ENCODE measurements at regions not wholly inside any gene's neighbourhood (a gene's known extent, or its start where the extent isn't known, plus 50 kb on each side); places are given as distances from the start of the nearest gene placed in this dataset.
A peak's percentile ranks its signal among the peaks of the same experiment; 100 is the strongest.

GRCh38 chr20:23142162-23143050 is 56.3 kb upstream of the CD93 start (continued):
- TF ChIP-seq EED (IDR thresholded peaks at IDR 0.05; ENCODE audit: low read depth) (peak; percentile 92), CREM (IDR thresholded peaks at IDR 0.05; ENCODE audit: low read depth) (peak; percentile 72), ETV6 (conservative IDR thresholded peaks at IDR 0.05 in 1 of 2, IDR thresholded peaks at IDR 0.05 in 1 of 2; ENCODE audit: borderline replicate concordance in 1 of 2, low read depth in 1 of 2) (peak in 1 of 2 experiments; percentile 90; a peak in 2 of 4 replicates), NFXL1 (IDR thresholded peaks at IDR 0.05; ENCODE audit: borderline replicate concordance) (no peak), RBBP5 (conservative IDR thresholded peaks at IDR 0.05) (no peak), HSF1 (IDR thresholded peaks at IDR 0.05; ENCODE audit: low read depth, low read length) (no peak), PML (IDR thresholded peaks at IDR 0.05; ENCODE audit: low read length) (no peak), POU2F2 (IDR thresholded peaks at IDR 0.05; ENCODE audit: borderline replicate concordance, low read depth, low read length) (no peak), ZNF592 (IDR thresholded peaks at IDR 0.05) (no peak), ZNF687 (IDR thresholded peaks at IDR 0.05) (no peak), BHLHE40 (IDR thresholded peaks at IDR 0.05; ENCODE audit: borderline replicate concordance in 1 of 2, low read depth in 2 of 2, low read length in 1 of 2) (peak in 1 of 2 experiments; percentile 34; a peak in 1 of 4 replicates), YY1 (IDR thresholded peaks at IDR 0.05; ENCODE audit: low read depth, low read length) (peak; percentile 52), NR2C2 (IDR thresholded peaks at IDR 0.05; ENCODE audit: borderline replicate concordance, control insufficient read depth, insufficient read length, low read depth) (no peak), PRDM15 (CRISPR knock-in tag; IDR thresholded peaks at IDR 0.05) (no peak), ZBED1 (IDR thresholded peaks at IDR 0.05; ENCODE audit: borderline replicate concordance) (no peak)

Measured in GM12878 (cell line).